HCT116 (cell line): ENCODE measurements at regions not wholly inside any gene's neighbourhood (a gene's known extent, or its start where the extent isn't known, plus 50 kb on each side); places are given as distances from the start of the nearest gene placed in this dataset.

ENCODE experiments used
- ATAC-seq: fragments of 200-7000 bp; cut with Tn5 transposase; 2 replicates; pipeline ENCODE4 v1.9.1; 2020; ENCODE audit warnings: mild to moderate bottlenecking, moderate library complexity
- BruUV-seq: library from RNA; stranded (reverse); fragments of 400-500 nt; replicated peaks from 2 replicates; lab custom pipeline; 2021; lab: Mats Ljungman, UMichigan
- CTCF ChIA-PET: fragments of 300-600 bp; sonication (Branson Sonifier 250); formaldehyde crosslinking; loops from one replicate; lab custom pipeline; 2021; ENCODE audit warnings: antibody characterized with exemption; lab: Charles Lee
- POLR2A ChIA-PET: fragments of 300-600, 350-600 bp; sonication (Branson Sonifier 250); formaldehyde crosslinking; loops from one replicate; lab custom pipeline; 2021; ENCODE audit warnings: antibody characterized with exemption; lab: Charles Lee
- RAD21 ChIA-PET, 2 experiments: fragments of 300-600 bp; sonication (Branson Sonifier 250); formaldehyde crosslinking; loops; one replicate each; lab custom pipeline; 2023; ENCODE audit warnings: low total read pairs in 2 of 2; ENCODE audit not compliant: uncharacterized antibody in 2 of 2, unreplicated experiment in 2 of 2, low non-redundant PET in 1 of 2; lab: Charles Lee
- DNase-seq: peaks from one replicate; pipeline ENCODE4 v3.0.0-alpha.2; 2010; ENCODE audit warnings: low read depth, low spot score
- H2AFZ ChIP-seq: fragments of 200-600 bp; shearing (Covaris generic), sonication (generic); 2 replicates; pipeline ENCODE4 v1.6.1; 2017; ENCODE audit warnings: low read depth, mixed run types, mixed read lengths, antibody characterized with exemption, low read length; ENCODE audit not compliant: poor library complexity, severe bottlenecking
- H3K27ac ChIP-seq: 2 replicates; pipeline ENCODE4 v1.5.1; 2012; ENCODE audit warnings: low read depth, low read length
- H3K27me3 ChIP-seq: fragments of 200-600 bp; sonication (generic); 2 replicates; pipeline ENCODE4 v1.6.1; 2016; ENCODE audit warnings: mixed run types, low read length, mixed read lengths; ENCODE audit not compliant: insufficient read depth
- H3K36me3 ChIP-seq, 2 experiments: fragments of 200-500 bp in 1 of 2; fragments of 200-600 bp in 1 of 2; sonication (Bioruptor generic) in 1 of 2; sonication (generic) in 1 of 2; 2 replicates each; pipeline versions ENCODE4 v1.5.1 to v1.6.1; 2014 to 2016; ENCODE audit warnings: low read length in 2 of 2, inconsistent platforms in 1 of 2, mixed read lengths in 1 of 2, mixed run types in 1 of 2; ENCODE audit not compliant: insufficient read depth in 2 of 2, control insufficient read depth in 1 of 2
- H3K4me1 ChIP-seq, 2 experiments: fragments of 200-600 bp in 1 of 2; sonication (generic) in 1 of 2; 2 replicates each; pipeline versions ENCODE4 v1.5.1 to v1.6.1; 2012 to 2017; ENCODE audit warnings: low read length in 2 of 2, inconsistent platforms in 1 of 2, mild to moderate bottlenecking in 1 of 2, mixed read lengths in 1 of 2, mixed run types in 1 of 2, moderate library complexity in 1 of 2; ENCODE audit not compliant: insufficient read depth in 2 of 2, control insufficient read depth in 1 of 2
- H3K4me2 ChIP-seq: fragments of 200-600 bp; sonication (generic); 2 replicates; pipeline ENCODE4 v1.6.1; 2017; ENCODE audit warnings: mixed run types, low read length, mixed read lengths
- H3K4me3 ChIP-seq, 2 experiments: fragments of 200-600 bp in 1 of 2; sonication (generic) in 1 of 2; replicated peaks in 1 of 2; 2 replicates each; pipeline ENCODE4 v1.5.1; 2011 to 2016; ENCODE audit warnings: low read length in 2 of 2, control low read depth in 1 of 2, low read depth in 1 of 2, mild to moderate bottlenecking in 1 of 2, mixed read lengths in 1 of 2, mixed run types in 1 of 2
- H3K79me2 ChIP-seq: fragments of 200-600 bp; sonication (generic); 2 replicates; pipeline ENCODE4 v1.6.1; 2017; ENCODE audit warnings: mild to moderate bottlenecking, mixed run types, low read length, moderate library complexity, mixed read lengths; ENCODE audit not compliant: insufficient read depth
- H3K9ac ChIP-seq: fragments of 200-600 bp; sonication (generic); 2 replicates; pipeline ENCODE4 v1.6.1; 2016; ENCODE audit warnings: low read length, mixed read lengths
- H3K9me2 ChIP-seq: fragments of 200-600 bp; sonication (generic), shearing (Covaris generic); 2 replicates; pipeline ENCODE4 v1.6.1; 2017; ENCODE audit warnings: mixed run types, mild to moderate bottlenecking, moderate library complexity; ENCODE audit not compliant: insufficient read depth
- H3K9me3 ChIP-seq, 2 experiments: fragments of 200-500 bp in 1 of 2; fragments of 200-600 bp in 1 of 2; sonication (Bioruptor generic) in 1 of 2; sonication (generic) in 1 of 2; 2 replicates each; pipeline ENCODE4 v1.6.1; 2014 to 2017; ENCODE audit warnings: low read length in 2 of 2, mixed read lengths in 2 of 2, inconsistent platforms in 1 of 2, low read depth in 1 of 2, mild to moderate bottlenecking in 1 of 2, mixed run types in 1 of 2, moderate library complexity in 1 of 2; ENCODE audit not compliant: control insufficient read depth in 1 of 2, insufficient read depth in 1 of 2
- H4K20me1 ChIP-seq: fragments of 200-600 bp; sonication (generic), shearing (Covaris generic); 2 replicates; pipeline ENCODE4 v1.6.1; 2017; ENCODE audit warnings: mixed run types, mild to moderate bottlenecking, moderate library complexity; ENCODE audit not compliant: insufficient read depth
- CBX3 ChIP-seq: IDR thresholded peaks from 2 replicates; pipeline ENCODE4 v1.6.1; 2012; ENCODE audit warnings: low read depth
- ELF1 ChIP-seq: IDR thresholded peaks from 2 replicates; pipeline ENCODE4 v1.6.1; 2012; ENCODE audit warnings: low read depth, borderline replicate concordance
- EZH2 ChIP-seq: fragments of 200-600 bp; sonication (generic); IDR thresholded peaks from 2 replicates; pipeline ENCODE4 v1.6.1; 2017; ENCODE audit warnings: antibody characterized with exemption, mixed run types
- JUND ChIP-seq: IDR thresholded peaks from 2 replicates; pipeline ENCODE4 v1.6.1; 2012
- POLR2A ChIP-seq: IDR thresholded peaks from 2 replicates; pipeline ENCODE4 v1.7.0; 2011; ENCODE audit warnings: borderline replicate concordance; ENCODE audit not compliant: insufficient read depth, insufficient read length; ENCODE audit errors: extremely low read depth
- POLR2AphosphoS5 ChIP-seq: IDR thresholded peaks from 2 replicates; pipeline ENCODE4 v1.6.1; 2011; ENCODE audit warnings: mild to moderate bottlenecking, low read depth, low read length, moderate library complexity
- RAD21 ChIP-seq: IDR thresholded peaks from 2 replicates; pipeline ENCODE4 v1.6.1; 2012; ENCODE audit warnings: low read depth, mild to moderate bottlenecking
- SP1 ChIP-seq: IDR thresholded peaks from 2 replicates; pipeline ENCODE4 v1.6.1; 2012; ENCODE audit warnings: low read depth
- SRF ChIP-seq: IDR thresholded peaks from 2 replicates; pipeline ENCODE4 v1.6.1; 2012; ENCODE audit warnings: low read depth
- TCF7L2 ChIP-seq: IDR thresholded peaks from 2 replicates; pipeline ENCODE4 v1.7.0; 2011; ENCODE audit warnings: borderline replicate concordance, inconsistent platforms; ENCODE audit not compliant: insufficient read depth, insufficient read length; ENCODE audit errors: extremely low read depth
- YY1 ChIP-seq: IDR thresholded peaks from 2 replicates; pipeline ENCODE4 v1.6.1; 2011; ENCODE audit warnings: low read length, low read depth, moderate library complexity, mild to moderate bottlenecking; ENCODE audit not compliant: insufficient replicate concordance; ENCODE audit errors: extremely low read depth
- ZNF274 ChIP-seq: fragments of 200-500 bp; sonication (Bioruptor generic); IDR thresholded peaks from 2 replicates; pipeline ENCODE4 v1.6.1; 2014; ENCODE audit warnings: mild to moderate bottlenecking, low read depth, low read length, inconsistent platforms
- intact Hi-C: fragments of 100-400 bp; cut with micrococcal nuclease; formaldehyde crosslinking; loops from 2 replicates; pipeline ENCODE4 v1.10.0; 2022
- TF ChIP-seq, protein P1 (sequence below): IDR thresholded peaks from 2 replicates; pipeline ENCODE4 v1.6.1; 2011; ENCODE audit warnings: mild to moderate bottlenecking, low read length, moderate library complexity; ENCODE audit not compliant: insufficient replicate concordance; ENCODE audit errors: extremely low read depth
- TF ChIP-seq, protein P2 (sequence below): IDR thresholded peaks from 2 replicates; pipeline ENCODE4 v1.6.1; 2012; ENCODE audit warnings: low read depth

DNA sequence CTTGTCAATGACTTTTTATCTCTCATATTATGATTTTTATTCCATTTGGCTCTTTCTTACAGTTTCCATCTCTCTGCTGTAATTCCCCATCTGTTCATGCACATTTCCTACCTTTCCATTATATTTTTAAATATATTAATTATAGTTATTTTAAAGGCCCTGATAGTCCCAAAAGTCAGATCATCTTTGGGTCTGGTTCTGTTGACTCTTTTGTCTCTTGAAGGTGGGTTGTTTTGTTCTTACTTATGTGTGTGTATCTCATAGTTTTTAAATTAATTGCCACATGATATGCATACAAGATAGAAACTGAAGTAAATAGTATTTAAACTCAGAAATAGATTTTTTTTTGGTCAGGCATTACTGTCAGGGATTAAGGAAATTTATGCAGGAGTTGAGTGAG is 178.0 kb upstream of the AJAP1 start:
- no peak overlapping the region for H3K4me2 ChIP-seq
- no peaks in the 10 kb centered on the region for H4K20me1 ChIP-seq
- ATAC-seq, result no peak
- no peaks in the 10 kb centered on the region for H3K27me3 ChIP-seq
- no peak for TF ChIP-seq POLR2AphosphoS5
- TF ChIP-seq SP1, result no peak
- no peak for TF ChIP-seq RAD21
- TF ChIP-seq SRF, result no peak
- no peak overlapping the region for H3K9ac ChIP-seq
- intact Hi-C loops, result no loop called here
- no peaks in the 10 kb centered on the region for H3K36me3 ChIP-seq
- no TSS peak for BruUV-seq
- no peaks in the 10 kb centered on the region for H3K79me2 ChIP-seq
- peaks cover 0 to 5% of the 10 kb centered on the region in 2 experiments; a peak in 1 of 4 replicates for H3K9me3 ChIP-seq
- ChIA-PET CTCF (no interaction called here), RAD21 (no interaction called here), POLR2A (no interaction called here)
- no peak overlapping the region for H2AFZ ChIP-seq
- DNase-seq, result no peak
- H3K9me2 ChIP-seq, result no peaks in the 10 kb centered on the region
- H3K4me3 ChIP-seq, result no peak overlapping the region
- no peaks in the 10 kb centered on the region for H3K4me1 ChIP-seq
- no peak overlapping the region for H3K27ac ChIP-seq

DNA sequence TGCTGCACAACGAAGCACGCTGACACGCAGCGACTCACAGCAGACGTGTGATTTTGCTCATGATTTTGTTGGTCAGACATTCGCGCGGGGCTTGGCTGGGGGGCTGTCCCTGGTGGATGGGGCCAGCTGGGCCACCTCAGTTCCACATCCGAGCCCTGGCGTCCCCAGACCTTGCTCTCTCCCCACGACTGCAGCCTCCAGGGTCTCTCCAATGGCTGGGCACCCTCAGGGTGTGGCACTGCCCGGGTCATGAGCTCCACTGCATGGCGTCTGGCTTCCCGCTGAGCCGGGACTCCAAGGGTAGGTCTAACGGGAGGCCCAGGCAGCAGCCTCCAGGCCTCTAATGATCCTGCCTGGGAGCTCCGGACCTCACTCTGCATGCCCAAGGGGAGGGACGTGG is 173.0 kb upstream of the AJAP1 start:
- Histone ChIP-seq H4K20me1 (no peaks in the 10 kb centered on the region), H3K9me3 (peaks cover 0 to 5% of the 10 kb centered on the region in 2 experiments; a peak in 1 of 4 replicates), H3K4me2 (no peak overlapping the region), H3K4me1 (no peaks in the 10 kb centered on the region), H3K36me3 (no peaks in the 10 kb centered on the region), H3K27ac (no peak overlapping the region), H3K79me2 (no peaks in the 10 kb centered on the region), H3K27me3 (no peaks in the 10 kb centered on the region), H2AFZ (no peak overlapping the region), H3K9ac (no peak overlapping the region), H3K4me3 (no peak overlapping the region), H3K9me2 (no peaks in the 10 kb centered on the region)
- no peak for DNase-seq
- ATAC-seq, result no peak
- ChIA-PET POLR2A (no interaction called here), RAD21 (no interaction called here), CTCF (no interaction called here)
- intact Hi-C loops, result no loop called here
- BruUV-seq, result no TSS peak
- TF ChIP-seq RAD21 (no peak), POLR2A (no peak), ELF1 (no peak), POLR2AphosphoS5 (no peak), ZNF274 (no peak), CBX3 (no peak), TCF7L2 (no peak), EZH2 (no peak), YY1 (no peak), SRF (no peak), JUND (no peak)
- TF ChIP-seq, protein P1, sequence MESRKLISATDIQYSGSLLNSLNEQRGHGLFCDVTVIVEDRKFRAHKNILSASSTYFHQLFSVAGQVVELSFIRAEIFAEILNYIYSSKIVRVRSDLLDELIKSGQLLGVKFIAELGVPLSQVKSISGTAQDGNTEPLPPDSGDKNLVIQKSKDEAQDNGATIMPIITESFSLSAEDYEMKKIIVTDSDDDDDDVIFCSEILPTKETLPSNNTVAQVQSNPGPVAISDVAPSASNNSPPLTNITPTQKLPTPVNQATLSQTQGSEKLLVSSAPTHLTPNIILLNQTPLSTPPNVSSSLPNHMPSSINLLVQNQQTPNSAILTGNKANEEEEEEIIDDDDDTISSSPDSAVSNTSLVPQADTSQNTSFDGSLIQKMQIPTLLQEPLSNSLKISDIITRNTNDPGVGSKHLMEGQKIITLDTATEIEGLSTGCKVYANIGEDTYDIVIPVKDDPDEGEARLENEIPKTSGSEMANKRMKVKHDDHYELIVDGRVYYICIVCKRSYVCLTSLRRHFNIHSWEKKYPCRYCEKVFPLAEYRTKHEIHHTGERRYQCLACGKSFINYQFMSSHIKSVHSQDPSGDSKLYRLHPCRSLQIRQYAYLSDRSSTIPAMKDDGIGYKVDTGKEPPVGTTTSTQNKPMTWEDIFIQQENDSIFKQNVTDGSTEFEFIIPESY, result no peak
- TF ChIP-seq, protein P2, sequence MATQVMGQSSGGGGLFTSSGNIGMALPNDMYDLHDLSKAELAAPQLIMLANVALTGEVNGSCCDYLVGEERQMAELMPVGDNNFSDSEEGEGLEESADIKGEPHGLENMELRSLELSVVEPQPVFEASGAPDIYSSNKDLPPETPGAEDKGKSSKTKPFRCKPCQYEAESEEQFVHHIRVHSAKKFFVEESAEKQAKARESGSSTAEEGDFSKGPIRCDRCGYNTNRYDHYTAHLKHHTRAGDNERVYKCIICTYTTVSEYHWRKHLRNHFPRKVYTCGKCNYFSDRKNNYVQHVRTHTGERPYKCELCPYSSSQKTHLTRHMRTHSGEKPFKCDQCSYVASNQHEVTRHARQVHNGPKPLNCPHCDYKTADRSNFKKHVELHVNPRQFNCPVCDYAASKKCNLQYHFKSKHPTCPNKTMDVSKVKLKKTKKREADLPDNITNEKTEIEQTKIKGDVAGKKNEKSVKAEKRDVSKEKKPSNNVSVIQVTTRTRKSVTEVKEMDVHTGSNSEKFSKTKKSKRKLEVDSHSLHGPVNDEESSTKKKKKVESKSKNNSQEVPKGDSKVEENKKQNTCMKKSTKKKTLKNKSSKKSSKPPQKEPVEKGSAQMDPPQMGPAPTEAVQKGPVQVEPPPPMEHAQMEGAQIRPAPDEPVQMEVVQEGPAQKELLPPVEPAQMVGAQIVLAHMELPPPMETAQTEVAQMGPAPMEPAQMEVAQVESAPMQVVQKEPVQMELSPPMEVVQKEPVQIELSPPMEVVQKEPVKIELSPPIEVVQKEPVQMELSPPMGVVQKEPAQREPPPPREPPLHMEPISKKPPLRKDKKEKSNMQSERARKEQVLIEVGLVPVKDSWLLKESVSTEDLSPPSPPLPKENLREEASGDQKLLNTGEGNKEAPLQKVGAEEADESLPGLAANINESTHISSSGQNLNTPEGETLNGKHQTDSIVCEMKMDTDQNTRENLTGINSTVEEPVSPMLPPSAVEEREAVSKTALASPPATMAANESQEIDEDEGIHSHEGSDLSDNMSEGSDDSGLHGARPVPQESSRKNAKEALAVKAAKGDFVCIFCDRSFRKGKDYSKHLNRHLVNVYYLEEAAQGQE, result no peak
